ENCODE measurements at regions not wholly inside any gene's neighbourhood (a gene's known extent, or its start where the extent isn't known, plus 50 kb on each side); places are given as distances from the start of the nearest gene placed in this dataset.
"Not testable (repeated sequence)": the region's sequence is repeated elsewhere in the genome, so short reads cannot be mapped to it uniquely, and the experiment has no call there.

- Histone ChIP-seq H3K9me2 (replicated peaks; ENCODE audit: insufficient read depth) (no peaks in the 10 kb centered on the region), H3K9me3 (ENCODE audit: low read depth) (no peaks in the 10 kb centered on the region)
- WGBS (ENCODE audit: low lambda C conversion rate, missing lambda C conversion rate): 85% methylated on average over 5 of the region's 5 CpGs
These were observed 183.3 kb upstream of the JUN start for GRCh38 chr1:58966917-58967740.

GRCh38 chr1:58968360-58968952 is 184.6 kb upstream of the JUN start:
- peak overlapping the region; percentile 87 for H3K27ac ChIP-seq
- no peak overlapping the region for H3K4me3 ChIP-seq
- H3K4me1 ChIP-seq (ENCODE audit: insufficient read depth): peaks cover 39% of the 10 kb centered on the region
- H3K36me3 ChIP-seq (replicated peaks; ENCODE audit: insufficient read depth, low read depth): no peaks in the 10 kb centered on the region
- peak; percentile 57 for DNase-seq (ENCODE audit: low spot score)
- peak overlapping the region; percentile 41 for H3K4me2 ChIP-seq
- WGBS (ENCODE audit: low lambda C conversion rate, missing lambda C conversion rate): 51% methylated on average over 4 of the region's 4 CpGs
- no peak for TF ChIP-seq EZH2 (IDR thresholded peaks at IDR 0.05; ENCODE audit: borderline replicate concordance)
- no peak for TF ChIP-seq CTCF (IDR thresholded peaks at IDR 0.05; ENCODE audit: poor library complexity)
- TF ChIP-seq EZH2phosphoT487 (IDR thresholded peaks at IDR 0.05; ENCODE audit: low read depth, severe bottlenecking, unreplicated experiment): no peak
- H2AFZ ChIP-seq: peak overlapping the region; percentile 57
- H3K27me3 ChIP-seq: no peaks in the 10 kb centered on the region
- H3K9me3 ChIP-seq (ENCODE audit: low read depth): no peaks in the 10 kb centered on the region
- no peaks in the 10 kb centered on the region for H3K79me2 ChIP-seq
- no peaks in the 10 kb centered on the region for H3K9me2 ChIP-seq (replicated peaks; ENCODE audit: insufficient read depth)
- H4K20me1 ChIP-seq (ENCODE audit: insufficient read depth, poor library complexity, severe bottlenecking): no peaks in the 10 kb centered on the region

More at GRCh38 chr1:58966917-58967740, 183.3 kb upstream of the JUN start:
- Histone ChIP-seq H3K4me1 (ENCODE audit: insufficient read depth) (peaks cover 37% of the 10 kb centered on the region), H3K4me2 (no peak overlapping the region), H4K20me1 (ENCODE audit: insufficient read depth, poor library complexity, severe bottlenecking) (no peaks in the 10 kb centered on the region), H3K79me2 (no peaks in the 10 kb centered on the region), H3K27ac (no peak overlapping the region), H3K36me3 (replicated peaks; ENCODE audit: insufficient read depth, low read depth) (no peaks in the 10 kb centered on the region), H2AFZ (no peak overlapping the region), H3K27me3 (no peaks in the 10 kb centered on the region), H3K4me3 (no peak overlapping the region)
- DNase-seq (ENCODE audit: low spot score): no peak
- TF ChIP-seq EZH2phosphoT487 (IDR thresholded peaks at IDR 0.05; ENCODE audit: low read depth, severe bottlenecking, unreplicated experiment) (no peak), EZH2 (IDR thresholded peaks at IDR 0.05; ENCODE audit: borderline replicate concordance) (no peak), CTCF (IDR thresholded peaks at IDR 0.05; ENCODE audit: poor library complexity) (no peak)

GRCh38 chr1:58969176-58969575 is 185.3 kb upstream of the JUN start:
- H3K4me2 ChIP-seq; H2AFZ ChIP-seq; H3K9me2 ChIP-seq (replicated peaks; ENCODE audit: insufficient read depth); H3K9me3 ChIP-seq (ENCODE audit: low read depth); H3K79me2 ChIP-seq; DNase-seq (ENCODE audit: low spot score); H3K36me3 ChIP-seq (replicated peaks; ENCODE audit: insufficient read depth, low read depth); H3K27me3 ChIP-seq; H4K20me1 ChIP-seq (ENCODE audit: insufficient read depth, poor library complexity, severe bottlenecking); H3K4me3 ChIP-seq: not testable (repeated sequence)
- H3K4me1 ChIP-seq (ENCODE audit: insufficient read depth): peaks cover 39% of the 10 kb centered on the region
- H3K27ac ChIP-seq: peak overlapping the region; percentile 87

GRCh38 chr1:58971629-58972140 is 187.8 kb upstream of the JUN start:
- DNase-seq (ENCODE audit: low spot score): peak; percentile 86
- H3K4me3 ChIP-seq: no peak overlapping the region

More at GRCh38 chr1:58971629-58972140, 187.8 kb upstream of the JUN start:
- Histone ChIP-seq H3K9me3 (ENCODE audit: low read depth) (no peaks in the 10 kb centered on the region), H3K27me3 (no peaks in the 10 kb centered on the region), H3K79me2 (no peaks in the 10 kb centered on the region), H2AFZ (no peak overlapping the region), H3K27ac (peak overlapping the region; percentile 88), H3K9me2 (replicated peaks; ENCODE audit: insufficient read depth) (no peaks in the 10 kb centered on the region), H4K20me1 (ENCODE audit: insufficient read depth, poor library complexity, severe bottlenecking) (no peaks in the 10 kb centered on the region), H3K4me2 (no peak overlapping the region), H3K36me3 (replicated peaks; ENCODE audit: insufficient read depth, low read depth) (no peaks in the 10 kb centered on the region), H3K4me1 (ENCODE audit: insufficient read depth) (peaks cover 44% of the 10 kb centered on the region)
- no peak for TF ChIP-seq EZH2phosphoT487 (IDR thresholded peaks at IDR 0.05; ENCODE audit: low read depth, severe bottlenecking, unreplicated experiment)
- TF ChIP-seq CTCF (IDR thresholded peaks at IDR 0.05; ENCODE audit: poor library complexity): no peak
- TF ChIP-seq EZH2 (IDR thresholded peaks at IDR 0.05; ENCODE audit: borderline replicate concordance): no peak
- WGBS (ENCODE audit: low lambda C conversion rate, missing lambda C conversion rate): 39% methylated on average over 4 of the region's 4 CpGs

Measured in hepatocyte (in vitro differentiated cells).